ENCODE measurements at regions not wholly inside any gene's neighbourhood (a gene's known extent, or its start where the extent isn't known, plus 50 kb on each side); places are given as distances from the start of the nearest gene placed in this dataset.

DNA sequence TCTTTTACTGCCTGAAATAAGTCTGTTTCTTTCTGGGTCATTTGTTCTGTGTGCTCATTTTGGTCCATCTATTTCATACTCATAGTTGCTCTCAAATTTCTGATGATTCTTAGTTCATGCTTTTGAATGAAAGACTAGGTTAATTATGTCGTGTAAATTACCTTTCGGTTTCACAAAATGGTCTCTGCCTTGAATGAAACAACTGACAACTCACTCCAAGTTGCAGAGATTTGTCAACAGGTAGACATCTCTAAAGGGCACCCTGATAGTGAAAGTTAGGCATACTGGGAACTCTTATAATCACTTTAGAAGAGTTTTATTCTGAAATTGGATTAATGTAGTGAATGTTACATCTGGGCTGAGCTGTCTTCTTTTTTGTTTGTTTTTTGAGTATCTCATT lies 726.9 kb downstream of the PDHA2 start:
- no peak for DNase-seq

DNA sequence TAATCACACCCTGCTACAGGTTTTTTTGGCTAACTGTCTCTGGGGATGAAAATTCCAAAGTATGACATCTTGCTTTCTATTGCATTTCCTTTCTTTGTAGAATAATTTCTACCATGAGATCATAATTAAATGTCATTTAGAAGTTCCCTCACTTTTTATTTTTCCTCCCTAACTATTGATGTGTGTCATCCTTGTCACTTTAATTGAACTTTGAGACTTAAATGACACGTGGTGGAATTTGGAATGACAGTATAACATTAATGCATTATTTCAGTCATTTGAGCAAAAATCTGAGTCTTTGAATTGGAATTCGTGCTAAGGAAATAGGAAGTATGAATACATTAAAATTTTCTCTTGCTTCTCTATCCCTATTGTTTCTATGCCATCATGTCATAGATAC lies 745.4 kb downstream of the PDHA2 start:
- no peak for DNase-seq

DNA sequence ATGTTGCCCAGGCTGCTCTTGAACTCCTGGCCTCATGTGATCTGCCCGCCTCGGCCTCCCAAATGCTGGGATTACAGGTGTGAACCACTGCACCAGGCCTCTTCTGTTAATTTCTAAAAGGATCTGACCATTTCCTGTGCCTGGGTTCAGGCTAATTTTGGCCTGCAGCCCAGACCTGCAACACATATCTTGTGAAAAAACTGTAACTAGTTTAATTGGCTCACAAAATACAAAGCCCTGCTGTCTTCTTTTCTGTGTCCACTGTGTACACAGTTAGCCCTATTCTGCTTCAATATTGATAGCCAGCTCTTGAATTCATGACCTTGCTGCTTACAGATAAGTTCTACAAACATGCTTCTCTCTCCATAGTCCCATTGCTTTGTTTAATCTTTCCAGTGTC lies 753.5 kb downstream of the PDHA2 start:
- DNase-seq, result no peak

DNA sequence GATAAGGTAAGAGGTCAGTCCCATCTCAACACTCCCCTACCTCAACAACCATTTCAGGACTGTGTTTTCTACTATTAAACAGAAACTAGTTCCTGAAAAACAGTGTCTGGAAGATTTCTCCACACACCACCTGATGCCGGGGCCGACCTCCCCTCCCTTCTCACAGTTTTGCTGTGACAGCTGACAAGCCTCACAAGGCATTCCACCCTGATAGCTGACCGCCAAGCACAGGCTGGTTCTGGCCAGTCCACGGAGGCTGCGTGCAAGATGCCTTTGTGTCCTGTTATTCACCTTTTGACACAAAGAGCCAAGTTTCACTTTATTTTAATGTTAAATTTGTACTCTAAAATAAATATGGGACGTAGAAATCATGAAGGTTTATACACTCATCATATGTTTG lies 758.6 kb downstream of the PDHA2 start:
- peak; percentile 27 for DNase-seq

DNA sequence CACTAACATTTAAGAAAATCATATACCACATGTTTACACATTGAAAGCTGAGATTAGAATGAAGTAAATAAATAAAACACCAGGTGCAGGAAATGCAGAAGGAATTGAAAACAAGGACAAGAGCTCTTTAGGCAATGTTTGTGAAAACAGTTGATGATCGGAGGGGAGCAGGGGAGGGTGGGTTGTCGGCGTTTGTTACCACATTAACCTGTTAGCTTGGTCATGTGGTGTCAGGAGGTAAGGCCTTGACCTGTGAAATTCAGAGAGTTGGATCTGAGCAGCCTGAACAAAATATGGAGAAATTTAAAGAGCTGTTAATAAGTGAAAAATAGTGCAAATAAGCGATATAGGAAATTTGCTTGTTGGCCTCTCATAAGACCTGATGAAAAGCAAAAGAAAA lies 759.9 kb downstream of the PDHA2 start:
- DNase-seq, result no peak

DNA sequence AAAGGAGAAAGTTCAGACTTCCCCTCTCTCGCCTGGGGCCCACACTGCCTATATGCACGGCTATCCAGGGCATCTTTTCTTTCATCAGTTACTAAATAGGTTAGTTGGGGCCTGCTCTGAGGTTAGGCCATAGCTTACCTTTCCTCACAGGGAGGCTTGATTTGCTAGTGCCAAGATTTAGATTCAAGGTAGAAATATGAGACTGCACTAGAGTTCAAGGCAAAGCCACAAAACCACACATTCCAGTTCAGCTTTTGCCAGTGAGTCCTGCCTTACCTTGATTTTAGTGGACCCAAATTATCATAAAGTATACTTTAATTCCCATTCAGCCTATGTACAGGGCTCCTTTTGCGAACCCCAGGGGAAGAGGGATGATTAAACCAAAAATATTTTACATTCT lies 762.8 kb downstream of the PDHA2 start:
- no peak for DNase-seq

DNA sequence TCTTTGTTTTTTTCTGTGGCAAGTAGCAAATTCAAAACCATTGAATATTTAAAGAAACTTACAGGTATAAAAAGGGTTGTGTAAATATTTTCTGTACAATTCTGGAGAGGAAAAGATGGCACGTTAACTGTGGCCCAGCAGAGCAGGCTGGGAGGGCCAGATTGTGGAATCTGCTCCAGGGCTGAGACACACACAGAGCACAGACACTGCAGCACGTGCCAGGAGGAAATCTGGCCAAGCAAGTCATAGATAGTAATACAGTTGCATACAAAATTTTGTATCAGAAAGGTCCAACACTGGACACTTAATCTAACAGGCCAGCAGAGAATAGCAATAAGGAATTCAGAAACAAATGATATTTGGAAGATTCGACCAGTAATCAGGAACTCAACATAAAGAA lies 763.7 kb downstream of the PDHA2 start:
- no peak for DNase-seq

DNA sequence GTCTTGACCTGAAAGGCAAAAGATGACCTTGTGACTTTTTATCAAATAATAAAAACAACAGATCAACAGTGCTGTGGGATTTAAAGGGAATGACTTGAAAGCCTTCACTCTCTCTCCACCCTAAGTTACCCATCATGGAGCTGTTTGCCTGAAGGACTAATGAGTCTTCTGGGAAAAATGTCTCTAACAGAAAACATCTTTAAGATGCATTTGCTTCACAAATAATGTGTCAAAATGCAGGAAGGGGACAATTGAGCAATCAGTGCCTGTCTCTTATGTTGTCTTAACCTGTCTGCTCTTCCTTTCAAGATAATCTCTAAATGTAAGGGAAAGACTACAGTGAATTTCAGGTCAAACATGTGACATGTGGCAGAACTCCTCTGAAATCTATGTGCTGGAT lies 766.6 kb downstream of the PDHA2 start:
- DNase-seq, result no peak

DNA sequence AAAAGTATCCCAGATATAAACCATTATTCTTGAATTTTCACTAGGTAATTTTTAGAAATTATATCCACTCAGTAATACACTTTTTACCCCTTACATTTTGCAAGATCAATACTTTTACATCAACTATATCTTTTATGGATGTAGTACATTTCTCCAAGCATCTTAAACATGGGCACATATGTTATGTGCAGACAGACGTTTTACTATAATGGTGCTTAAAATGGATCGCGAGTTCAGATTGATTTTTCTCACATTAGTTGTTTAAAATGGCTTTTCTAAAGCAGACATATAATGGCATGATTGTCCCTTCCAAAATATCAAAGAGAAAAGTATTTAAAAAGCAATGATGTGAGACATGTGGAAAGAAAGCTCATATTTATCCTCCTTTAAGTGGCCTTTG lies 786.1 kb downstream of the PDHA2 start:
- no peak for DNase-seq

DNA sequence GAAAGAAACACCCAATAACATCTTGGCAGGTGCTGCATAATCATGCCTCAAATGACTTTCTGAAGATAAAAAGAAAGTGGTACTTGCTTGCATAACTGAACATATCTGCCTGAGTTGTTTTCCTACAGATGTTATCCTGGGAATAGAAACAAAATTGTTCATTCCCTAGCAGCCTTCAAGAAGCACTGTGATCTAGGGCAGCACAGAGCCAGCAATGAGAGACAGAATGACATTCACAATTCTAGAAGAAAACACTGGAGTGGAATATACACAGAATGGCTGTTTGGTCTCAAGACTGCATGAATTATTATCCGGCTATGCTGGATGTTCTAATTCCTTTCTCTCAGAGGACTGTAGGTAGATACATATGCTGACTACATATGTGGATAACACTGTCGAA lies 790.9 kb downstream of the PDHA2 start:
- no peak for DNase-seq

DNA sequence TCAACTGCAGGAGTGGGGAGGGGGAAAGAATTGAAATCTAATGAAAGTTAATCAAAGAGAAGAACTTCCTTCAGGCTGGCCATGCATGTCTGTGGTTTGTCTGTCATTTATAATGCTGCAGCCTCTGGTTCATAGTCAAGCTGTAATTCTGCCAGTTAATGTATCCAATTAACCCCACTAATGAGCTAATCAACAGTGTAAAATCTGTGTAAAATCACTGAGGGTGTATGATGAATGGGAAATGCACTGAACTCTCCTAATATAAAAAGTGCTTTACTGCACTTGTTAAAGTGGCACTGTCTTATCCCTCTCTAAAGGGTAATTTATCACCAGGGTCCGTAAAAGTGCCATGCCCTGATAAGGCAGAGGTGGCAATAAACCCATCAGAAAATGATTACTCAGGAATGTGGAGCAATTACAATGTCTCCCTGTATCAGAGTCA lies 798.1 kb downstream of the PDHA2 start:
- DNase-seq, result no peak

DNA sequence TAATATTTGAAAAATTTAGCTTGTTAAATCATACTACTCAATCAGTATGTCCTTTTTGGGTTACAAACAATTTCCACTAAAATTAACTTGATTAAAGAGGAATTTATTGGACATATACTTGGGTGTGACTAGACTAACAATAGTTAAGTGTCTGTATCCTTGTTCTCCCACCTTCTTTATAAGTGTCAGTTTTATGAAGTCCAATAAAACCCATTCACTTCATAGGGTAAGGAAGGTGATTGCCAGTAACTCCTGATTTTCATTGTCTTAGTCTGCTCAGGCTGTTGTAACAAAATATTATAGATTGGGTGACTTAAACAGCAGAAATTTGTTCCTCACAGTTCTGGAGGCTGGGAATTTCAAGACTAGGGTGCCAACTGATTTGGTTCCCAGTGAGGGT lies 800.0 kb downstream of the PDHA2 start:
- DNase-seq, result no peak

DNA sequence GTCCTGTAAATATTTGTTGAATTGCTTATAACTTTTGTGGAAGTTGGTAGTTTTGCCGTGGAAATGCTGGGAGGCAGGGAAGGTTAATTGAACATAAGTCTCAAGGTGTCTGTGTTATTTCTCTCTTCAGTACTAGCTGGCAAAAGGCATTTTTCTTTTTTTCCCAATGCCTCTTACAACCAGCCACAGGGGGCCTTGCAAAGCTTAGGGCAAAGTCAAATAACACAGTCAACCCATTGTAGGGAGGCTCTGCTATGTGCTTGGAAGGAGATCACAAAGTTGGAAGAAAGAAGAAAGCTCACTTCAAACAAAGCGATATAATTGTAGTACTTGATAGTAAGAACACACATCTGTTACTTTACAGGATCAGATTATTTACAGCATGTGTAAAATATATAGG lies 802.6 kb downstream of the PDHA2 start:
- no peak for DNase-seq

DNA sequence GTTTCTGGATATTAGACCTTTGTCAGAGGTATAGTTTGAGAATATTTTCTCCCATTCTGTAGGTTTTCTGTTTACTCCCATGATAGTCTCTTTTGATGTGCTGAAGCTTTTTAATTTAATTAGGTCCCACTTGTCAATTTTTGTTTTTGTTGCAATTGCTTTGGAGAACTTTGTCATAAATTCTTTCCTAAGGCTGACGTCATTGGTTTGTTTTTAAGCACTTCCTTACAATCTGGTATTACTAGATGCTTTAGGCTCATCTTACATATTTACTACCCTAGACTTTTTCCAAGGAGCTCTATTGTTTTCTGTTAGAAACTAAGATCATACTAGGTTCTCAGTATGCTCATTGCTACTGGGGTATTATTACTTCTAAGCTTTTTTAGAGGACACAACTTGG lies 806.3 kb downstream of the PDHA2 start:
- no peak for DNase-seq

DNA sequence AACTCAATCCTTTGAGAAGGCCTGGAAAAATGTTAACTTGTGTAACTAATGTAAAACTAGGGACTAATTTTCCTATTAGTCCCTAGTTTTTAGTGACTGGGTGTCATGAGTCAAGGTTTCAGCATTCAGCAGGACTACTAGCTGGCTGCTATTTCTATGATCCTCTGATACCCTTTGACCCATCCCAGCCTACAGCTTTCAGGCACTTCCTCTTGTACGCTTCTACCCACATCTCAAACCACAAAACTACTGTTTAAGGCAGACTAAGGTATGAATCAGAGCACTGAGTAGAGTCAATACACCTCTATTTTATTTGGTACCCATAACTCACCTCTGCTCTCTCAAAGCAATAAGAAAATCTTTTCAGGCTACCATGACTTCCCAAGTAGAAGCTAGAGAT lies 809.6 kb downstream of the PDHA2 start:
- DNase-seq, result no peak

DNA sequence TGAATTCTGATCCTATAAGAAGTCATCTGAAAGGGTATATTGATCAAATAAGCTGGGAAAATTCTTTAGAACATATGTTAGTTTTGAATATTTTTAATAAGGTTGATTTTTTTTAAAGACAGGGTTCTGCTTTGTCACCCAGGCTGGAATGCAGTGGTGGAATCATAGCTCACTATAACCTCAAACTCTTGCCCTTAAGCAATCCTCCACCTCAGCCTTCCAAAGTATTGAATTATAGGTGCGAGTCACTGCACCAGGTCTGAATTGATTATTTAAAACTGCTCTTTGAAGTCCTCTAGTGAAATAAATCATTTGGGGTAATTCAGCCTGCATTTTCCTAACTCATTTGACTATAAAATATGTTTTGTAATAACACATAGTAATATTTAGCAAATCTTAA lies 812.3 kb downstream of the PDHA2 start:
- no peak for DNase-seq

DNA sequence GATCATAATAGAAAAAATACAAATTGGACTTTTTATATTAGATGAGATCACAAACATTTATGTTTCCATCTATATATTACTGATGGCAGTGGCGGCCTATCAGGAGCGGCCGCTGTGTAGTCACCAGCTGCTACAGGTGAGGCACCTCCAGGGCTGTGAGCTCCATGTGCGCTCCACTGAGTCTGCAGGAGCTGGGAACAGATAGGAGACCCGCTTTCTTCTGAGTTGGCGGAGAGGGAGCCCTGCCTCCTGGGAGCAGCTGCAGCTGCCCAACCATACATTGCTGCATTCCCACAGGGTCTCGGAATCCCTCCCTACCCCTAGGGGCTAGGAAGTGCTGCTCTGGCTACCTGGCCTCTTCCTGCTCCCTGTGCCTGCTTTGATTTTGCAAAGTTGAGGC lies 812.9 kb downstream of the PDHA2 start:
- DNase-seq, result no peak

DNA sequence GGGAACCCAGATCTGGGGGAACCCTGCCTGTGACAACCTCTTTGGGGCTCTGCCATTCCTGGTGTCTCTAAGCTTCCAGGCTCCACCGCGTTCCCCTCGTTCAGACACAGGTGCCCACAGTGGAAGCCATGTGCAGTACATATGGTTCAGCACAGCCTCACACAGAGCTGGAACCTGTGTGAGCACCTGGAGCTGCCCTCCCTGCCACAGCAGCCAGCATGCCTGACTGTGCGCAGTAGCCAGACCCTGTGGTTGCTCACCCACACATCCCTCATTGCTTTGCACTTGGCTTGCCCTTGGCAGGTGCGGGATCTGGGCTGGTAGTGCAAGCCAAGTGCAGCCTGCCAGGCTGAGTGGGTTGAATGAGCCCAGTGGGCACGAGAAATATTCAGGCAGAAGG lies 814.2 kb downstream of the PDHA2 start:
- DNase-seq, result no peak

DNA sequence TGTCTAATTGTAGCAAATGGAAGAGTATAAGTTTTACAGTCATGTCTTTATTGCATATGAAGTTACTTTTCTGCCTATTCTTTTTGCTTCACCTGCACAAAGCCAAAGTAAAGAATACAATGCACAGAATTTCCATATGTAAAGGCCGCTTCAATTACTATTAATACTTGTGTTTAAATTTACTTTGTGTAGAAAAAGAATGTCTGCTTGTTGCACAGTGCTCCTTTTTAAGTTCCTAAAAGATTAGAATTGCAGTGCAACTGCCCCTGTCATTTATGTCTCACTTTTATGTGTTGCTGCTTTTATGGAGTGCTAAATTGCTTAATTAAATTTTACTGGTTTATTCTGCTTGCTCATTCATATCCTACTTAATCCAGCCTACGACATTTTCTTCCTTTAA lies 830.5 kb downstream of the PDHA2 start:
- no peak for DNase-seq

DNA sequence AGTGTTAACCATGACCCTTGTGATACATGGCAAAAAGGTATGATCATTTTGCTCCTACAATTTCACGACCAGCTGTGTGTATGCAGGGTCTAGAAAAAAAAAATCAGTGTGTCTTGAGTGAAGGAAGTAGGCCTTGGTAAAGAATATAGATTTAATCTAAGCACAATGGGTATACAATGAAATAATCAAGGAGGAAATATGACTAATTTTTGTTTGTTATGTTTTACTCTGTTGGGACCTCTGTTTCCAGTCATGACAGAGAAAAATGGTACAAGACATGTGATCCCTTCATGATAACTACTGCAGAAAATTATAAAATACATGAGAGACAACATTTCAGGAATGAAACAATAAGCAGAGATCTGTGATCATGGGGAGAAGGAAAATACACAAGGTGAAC lies 835.5 kb downstream of the PDHA2 start:
- no peak for DNase-seq

DNA sequence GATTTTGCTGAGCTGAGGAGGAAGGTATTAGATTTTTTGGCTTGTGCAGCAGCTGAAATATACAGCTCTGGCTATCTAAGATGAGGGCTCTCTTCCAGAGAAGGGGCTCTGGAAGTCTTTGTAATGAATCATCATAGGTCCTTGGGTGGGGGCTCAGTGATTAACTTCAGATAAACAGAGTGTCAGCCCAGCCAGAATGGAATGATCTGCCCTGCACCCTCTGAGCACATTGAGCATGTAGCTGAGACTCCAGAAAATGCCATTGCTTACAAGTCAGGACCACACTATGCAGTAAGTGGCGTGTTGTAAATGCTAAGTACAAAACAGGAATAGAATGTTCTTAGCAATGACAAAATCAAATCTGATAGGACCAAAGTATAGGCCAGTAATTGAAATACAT lies 836.0 kb downstream of the PDHA2 start:
- no peak for DNase-seq

DNA sequence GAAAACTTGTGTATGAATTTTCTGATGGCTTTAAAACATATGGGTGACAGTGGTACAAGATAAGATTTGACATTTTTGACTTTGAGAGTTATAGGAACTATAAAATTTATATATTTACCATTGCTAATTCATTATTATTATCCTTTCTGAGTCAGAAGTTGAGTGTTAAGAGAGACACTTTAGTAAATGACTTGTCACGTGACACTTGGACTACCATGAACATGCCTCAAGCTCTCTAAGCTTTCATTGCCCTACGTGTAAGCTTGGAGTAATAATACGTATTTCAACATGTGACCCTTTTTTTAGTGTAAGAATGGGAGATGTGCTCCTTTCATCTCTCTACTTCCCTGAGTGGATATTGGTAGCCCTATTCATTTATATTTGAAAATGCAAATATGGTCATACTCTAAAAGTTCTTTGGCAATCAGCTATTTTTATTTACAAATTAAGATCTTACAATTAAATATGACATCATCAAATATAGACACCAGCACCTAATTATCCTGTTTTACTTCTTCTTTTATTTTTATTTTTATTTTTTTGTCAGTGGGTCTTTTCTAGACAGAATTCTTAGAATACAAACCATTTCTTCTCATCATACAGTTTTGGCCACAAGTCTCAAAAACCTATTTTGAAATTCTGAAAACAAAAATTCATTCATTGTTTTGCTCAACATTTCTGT lies 837.0 kb downstream of the PDHA2 start:
- DNase-seq, result no peak

DNA sequence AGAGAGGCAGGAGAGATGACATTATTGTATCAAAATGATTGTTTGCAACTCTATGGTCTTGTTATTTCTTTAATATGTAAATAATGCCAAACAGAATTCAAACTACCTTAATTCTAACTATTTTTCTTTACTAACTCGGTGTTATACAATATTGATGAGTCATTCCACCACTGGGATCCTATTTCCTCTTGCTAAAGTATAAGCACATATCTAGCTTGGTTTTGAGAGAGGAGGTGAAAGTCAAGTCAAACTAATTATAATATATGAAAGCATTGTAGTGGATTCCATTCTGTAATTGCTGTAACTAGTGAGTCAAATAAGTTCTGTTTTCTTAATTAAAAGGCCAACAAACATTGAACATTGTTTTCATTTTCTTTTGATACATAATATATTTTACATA lies 837.6 kb downstream of the PDHA2 start:
- DNase-seq, result no peak

DNA sequence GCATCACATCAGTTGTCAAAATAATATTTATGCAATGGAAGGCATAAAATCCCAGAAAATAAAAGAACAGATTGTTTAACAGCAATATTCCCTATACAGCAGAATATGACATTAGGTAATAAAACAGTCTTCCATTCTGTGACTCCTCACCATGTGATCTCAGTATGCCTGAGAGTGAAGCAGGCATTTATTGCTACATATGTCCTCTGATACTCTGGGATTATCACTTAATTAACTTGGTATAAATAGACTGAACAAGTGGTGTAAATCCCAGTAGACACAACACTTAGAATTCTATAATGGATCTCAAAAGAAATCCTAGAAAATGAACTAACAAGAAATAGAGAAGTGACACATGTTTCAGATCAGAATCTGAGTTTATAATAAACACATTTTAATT lies 841.3 kb downstream of the PDHA2 start:
- DNase-seq, result peak; percentile 3

DNA sequence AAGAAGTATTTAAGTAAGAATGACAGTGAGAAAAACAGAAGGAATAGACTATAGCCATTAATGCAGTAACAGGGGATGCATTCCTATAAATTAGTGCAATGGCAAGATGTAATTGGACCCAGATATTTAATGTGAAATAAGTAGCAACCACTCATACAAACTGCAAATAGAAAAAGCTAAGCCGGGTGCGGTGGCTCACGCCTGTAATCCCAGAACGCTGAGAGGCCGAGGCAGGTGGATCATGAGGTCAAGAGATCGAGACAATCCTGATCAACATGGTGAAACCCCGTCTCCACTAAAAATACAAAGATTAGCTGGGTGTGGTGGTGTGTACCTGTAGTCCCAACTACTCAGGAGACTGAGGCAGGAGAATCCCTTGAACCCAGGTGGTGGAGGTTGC lies 845.8 kb downstream of the PDHA2 start:
- DNase-seq, result no peak

Measured in tongue (tissue), 1 donor.